ENCODE measurements at regions not wholly inside any gene's neighbourhood (a gene's known extent, or its start where the extent isn't known, plus 50 kb on each side); places are given as distances from the start of the nearest gene placed in this dataset.
"Not testable (repeated sequence)": the region's sequence is repeated elsewhere in the genome, so short reads cannot be mapped to it uniquely, and the experiment has no call there.

DNA sequence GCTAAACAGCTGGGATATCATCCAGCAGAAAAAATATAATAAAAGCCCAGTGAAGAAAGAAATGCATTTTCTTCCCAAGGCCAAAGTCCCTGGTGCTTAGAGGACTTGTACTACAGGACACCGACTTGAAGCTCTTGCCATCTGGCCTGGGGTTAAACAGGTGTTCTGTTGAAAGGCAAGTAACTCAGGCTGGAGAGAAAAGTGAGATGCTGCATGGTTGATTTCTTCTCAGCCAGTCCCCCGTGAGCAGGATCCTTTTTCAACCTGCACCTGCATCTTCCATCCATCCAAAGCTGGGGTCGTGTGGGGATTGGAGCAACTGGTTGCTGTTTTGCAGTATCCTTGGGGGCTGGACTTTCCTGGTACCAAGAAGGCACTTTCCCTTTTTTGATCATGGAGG is 146.1 kb upstream of the RPS23 start:
- H3K9me3 ChIP-seq, result no peaks in the 10 kb centered on the region
- no peaks in the 10 kb centered on the region for H3K27me3 ChIP-seq
- H3K4me3 ChIP-seq, result no peak overlapping the region
- DNase-seq, result no peak
- H3K4me1 ChIP-seq, result peaks cover 0 to 45% (median 11%) of the 10 kb centered on the region in 4 donors
- H3K27ac ChIP-seq, result no peak overlapping the region
- TF ChIP-seq, protein P1, sequence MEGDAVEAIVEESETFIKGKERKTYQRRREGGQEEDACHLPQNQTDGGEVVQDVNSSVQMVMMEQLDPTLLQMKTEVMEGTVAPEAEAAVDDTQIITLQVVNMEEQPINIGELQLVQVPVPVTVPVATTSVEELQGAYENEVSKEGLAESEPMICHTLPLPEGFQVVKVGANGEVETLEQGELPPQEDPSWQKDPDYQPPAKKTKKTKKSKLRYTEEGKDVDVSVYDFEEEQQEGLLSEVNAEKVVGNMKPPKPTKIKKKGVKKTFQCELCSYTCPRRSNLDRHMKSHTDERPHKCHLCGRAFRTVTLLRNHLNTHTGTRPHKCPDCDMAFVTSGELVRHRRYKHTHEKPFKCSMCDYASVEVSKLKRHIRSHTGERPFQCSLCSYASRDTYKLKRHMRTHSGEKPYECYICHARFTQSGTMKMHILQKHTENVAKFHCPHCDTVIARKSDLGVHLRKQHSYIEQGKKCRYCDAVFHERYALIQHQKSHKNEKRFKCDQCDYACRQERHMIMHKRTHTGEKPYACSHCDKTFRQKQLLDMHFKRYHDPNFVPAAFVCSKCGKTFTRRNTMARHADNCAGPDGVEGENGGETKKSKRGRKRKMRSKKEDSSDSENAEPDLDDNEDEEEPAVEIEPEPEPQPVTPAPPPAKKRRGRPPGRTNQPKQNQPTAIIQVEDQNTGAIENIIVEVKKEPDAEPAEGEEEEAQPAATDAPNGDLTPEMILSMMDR (IDR thresholded peaks at IDR 0.05), result no peak
- H3K36me3 ChIP-seq, result no peaks in the 10 kb centered on the region
- intact Hi-C loops (cut with DNase I; ENCODE audit: low total_unique reads), result no loop called here

DNA sequence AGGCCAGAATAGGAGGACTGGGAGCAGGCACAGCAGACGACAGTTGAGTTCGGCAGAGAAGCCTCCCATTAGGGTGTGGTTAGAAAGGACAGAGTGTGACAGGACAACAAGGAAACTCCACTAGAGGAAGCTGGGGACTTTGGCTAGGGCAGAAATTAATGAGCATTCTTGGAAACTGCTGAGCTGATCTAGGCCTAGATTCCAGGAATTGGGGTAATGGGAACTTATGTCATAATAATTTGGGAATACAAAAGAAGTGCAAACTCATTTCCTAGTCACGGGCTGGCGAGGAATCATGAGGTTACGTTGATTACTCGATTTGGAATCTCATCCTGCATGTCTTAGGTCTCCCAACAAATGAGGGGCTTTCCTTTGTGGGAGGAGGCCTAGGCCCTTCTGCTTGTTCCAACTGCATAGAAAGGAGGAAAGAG is 144.6 kb upstream of the RPS23 start:
- Histone ChIP-seq H3K36me3 (no peaks in the 10 kb centered on the region), H3K4me3 (no peak overlapping the region), H3K27ac (peak overlapping the region; percentile 13 to 33), H3K4me1 (peaks cover 0 to 58% (median 14%) of the 10 kb centered on the region in 4 donors), H3K9me3 (no peaks in the 10 kb centered on the region), H3K27me3 (no peaks in the 10 kb centered on the region)
- TF ChIP-seq, protein P1 (IDR thresholded peaks at IDR 0.05), result no peak
- DNase-seq, result peak; percentile 68 to 76
- intact Hi-C loops (cut with DNase I; ENCODE audit: low total_unique reads), result no loop called here

DNA sequence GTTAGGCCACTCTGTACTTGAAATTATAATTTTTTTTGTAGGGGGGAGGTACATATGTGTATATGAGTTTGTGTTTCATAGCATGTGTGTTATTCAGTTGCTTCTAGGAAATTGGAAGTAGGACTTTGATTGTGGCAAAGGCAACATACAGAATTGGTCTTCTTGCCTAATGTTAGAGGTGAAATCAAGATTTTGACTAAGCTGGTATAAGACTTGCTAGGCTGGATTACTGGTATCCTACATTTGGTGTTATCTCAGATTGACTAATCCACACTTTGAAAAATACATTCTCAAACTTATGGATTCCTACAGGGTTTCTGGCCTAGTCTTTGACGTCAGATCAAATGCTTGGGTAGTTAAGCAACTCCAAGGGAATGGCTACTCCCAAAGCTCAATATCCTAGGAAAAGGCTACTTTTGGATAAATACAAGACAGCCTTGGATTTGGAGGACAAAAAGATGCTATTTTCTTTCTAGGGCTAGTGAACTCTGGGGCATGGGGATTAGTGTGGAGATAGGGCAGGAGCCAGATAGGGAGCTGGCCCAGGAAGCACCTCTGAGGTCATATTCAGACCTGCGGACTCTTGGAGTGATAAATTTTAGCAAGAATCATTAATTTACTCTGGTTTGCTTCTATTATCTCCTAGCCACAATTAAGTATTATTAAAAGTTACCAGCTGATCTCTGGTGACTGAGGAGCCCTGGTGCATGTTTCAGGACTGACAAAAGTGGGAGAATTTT is 144.0 kb upstream of the RPS23 start:
- no peaks in the 10 kb centered on the region for H3K27me3 ChIP-seq
- peak overlapping the region; percentile 13 to 33 for H3K27ac ChIP-seq
- DNase-seq, result no peak
- peaks cover 0 to 64% (median 16%) of the 10 kb centered on the region in 4 donors for H3K4me1 ChIP-seq
- H3K36me3 ChIP-seq, result no peaks in the 10 kb centered on the region
- TF ChIP-seq, protein P1 (IDR thresholded peaks at IDR 0.05), result no peak
- intact Hi-C loops (cut with DNase I; ENCODE audit: low total_unique reads), result no loop called here
- no peak overlapping the region for H3K4me3 ChIP-seq
- no peaks in the 10 kb centered on the region for H3K9me3 ChIP-seq

DNA sequence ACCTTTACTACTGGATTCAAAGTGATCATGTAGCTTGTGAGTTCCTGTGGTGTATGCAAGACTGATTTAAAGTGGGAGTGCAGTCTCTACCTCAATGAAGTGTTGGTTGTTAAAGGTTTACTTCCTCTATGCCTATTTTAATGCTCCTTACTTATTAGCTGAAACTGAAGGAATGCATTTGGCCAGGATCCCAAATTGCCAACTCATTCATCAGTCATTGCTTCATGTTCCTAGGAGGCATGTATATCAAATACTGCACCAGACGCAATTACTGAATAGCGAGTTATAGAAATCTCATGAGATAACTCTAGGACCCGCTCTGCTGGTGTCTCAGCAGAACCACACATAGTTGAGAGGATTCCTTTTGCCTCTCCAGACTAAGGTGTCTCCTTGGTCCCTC is 143.0 kb upstream of the RPS23 start:
- intact Hi-C loops (cut with DNase I; ENCODE audit: low total_unique reads), result no loop called here
- no peaks in the 10 kb centered on the region for H3K9me3 ChIP-seq
- DNase-seq, result no peak
- TF ChIP-seq, protein P1 (IDR thresholded peaks at IDR 0.05), result peak in 1 of 2 experiments; percentile 10
- no peaks in the 10 kb centered on the region for H3K36me3 ChIP-seq
- peaks cover 0 to 54% (median 12%) of the 10 kb centered on the region in 4 donors for H3K4me1 ChIP-seq
- H3K27ac ChIP-seq, result no peak overlapping the region
- H3K4me3 ChIP-seq, result no peak overlapping the region
- no peaks in the 10 kb centered on the region for H3K27me3 ChIP-seq

DNA sequence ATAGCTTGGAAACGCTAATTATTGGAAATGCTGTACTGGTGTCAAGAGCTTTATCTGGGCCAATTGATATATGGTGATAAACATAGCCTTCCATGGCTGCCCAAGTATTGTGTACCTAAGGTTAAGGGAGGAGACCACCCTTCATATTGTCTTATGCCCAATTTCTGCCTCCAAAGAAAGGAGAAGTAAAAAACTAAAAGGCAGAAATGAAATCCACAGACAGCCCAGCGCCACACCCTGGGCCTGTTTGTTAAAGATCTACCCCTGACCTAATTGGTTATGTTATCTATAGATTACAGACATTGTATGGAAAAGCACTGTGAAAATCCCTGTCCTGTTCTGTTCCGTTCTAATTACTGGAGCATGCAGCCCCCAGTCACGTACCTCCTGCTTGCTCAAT is 142.4 kb upstream of the RPS23 start:
- H3K4me3 ChIP-seq; DNase-seq; H3K36me3 ChIP-seq; H3K27me3 ChIP-seq; H3K9me3 ChIP-seq; H3K27ac ChIP-seq; intact Hi-C loops (cut with DNase I; ENCODE audit: low total_unique reads): not testable (repeated sequence)
- H3K4me1 ChIP-seq, result peaks cover 0 to 49% (median 11%) of the 10 kb centered on the region in 4 donors

DNA sequence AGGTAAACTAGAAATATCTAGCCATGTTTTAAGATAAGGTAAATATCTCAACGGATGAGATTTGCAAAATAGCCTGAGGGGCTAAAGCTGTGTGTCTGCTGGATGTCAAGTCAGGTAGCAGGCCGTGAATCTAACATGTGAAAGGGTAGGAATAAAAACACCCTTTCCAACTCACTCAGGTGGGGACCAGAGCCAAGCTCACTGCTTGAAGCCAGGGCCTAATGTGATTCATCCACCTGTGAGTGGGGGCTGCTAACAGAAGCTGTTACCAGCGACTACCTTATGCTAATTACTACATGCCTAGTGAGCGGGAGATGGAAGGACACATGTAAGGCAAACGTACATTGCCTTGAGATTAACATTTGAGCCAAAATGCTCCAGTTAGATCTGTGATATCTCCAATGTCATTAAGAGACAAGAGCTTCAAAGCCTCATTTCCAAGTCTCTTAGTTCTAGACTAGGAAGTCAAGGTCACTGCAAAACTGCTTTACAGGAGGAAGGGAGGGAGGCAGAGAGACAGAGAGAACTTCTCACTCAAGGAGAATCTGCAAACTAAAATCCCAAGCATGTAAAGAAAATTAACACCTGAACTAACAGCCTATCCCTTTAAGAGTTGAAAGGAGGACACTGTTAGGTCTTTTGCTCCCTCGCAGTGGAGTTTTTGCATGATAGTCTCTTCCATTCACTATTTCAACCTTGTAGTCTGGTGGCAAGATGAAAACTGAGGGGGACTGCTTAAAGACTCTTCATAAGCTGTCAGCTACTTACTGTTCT is 141.6 kb upstream of the RPS23 start:
- H3K27me3 ChIP-seq, result no peaks in the 10 kb centered on the region
- no peaks in the 10 kb centered on the region for H3K36me3 ChIP-seq
- no peaks in the 10 kb centered on the region for H3K9me3 ChIP-seq
- no peak overlapping the region for H3K27ac ChIP-seq
- DNase-seq, result no peak
- peaks cover 0 to 43% (median 11%) of the 10 kb centered on the region in 4 donors for H3K4me1 ChIP-seq
- TF ChIP-seq, protein P1 (IDR thresholded peaks at IDR 0.05), result no peak
- intact Hi-C loops (cut with DNase I; ENCODE audit: low total_unique reads), result no loop called here
- no peak overlapping the region for H3K4me3 ChIP-seq

All from tibial artery (tissue), 4 donors.